SIG-M5 treated with dmso at 0.1 percent for 504 hours (cell line): ENCODE measurements at regions not wholly inside any gene's neighbourhood (a gene's known extent, or its start where the extent isn't known, plus 50 kb on each side); places are given as distances from the start of the nearest gene placed in this dataset.

Source experiments
- DNase-seq: peaks from one replicate; lab custom pipeline; 2025; ENCODE audit not compliant: unreplicated experiment; lab: John Stamatoyannopoulos, UW

GRCh38 chr4:116449764-116450163 is 635.6 kb downstream of the TRAM1L1 start:
- DNase-seq: no peak

GRCh38 chr4:116444117-116444516 is 641.3 kb downstream of the TRAM1L1 start:
- no peak for DNase-seq

- DNase-seq: no peak
Observed at GRCh38 chr4:116438981-116439729, 646.2 kb downstream of the TRAM1L1 start.

GRCh38 chr4:116438417-116438816 is 647.0 kb downstream of the TRAM1L1 start:
- DNase-seq: no peak

- DNase-seq: no peak
Observed at GRCh38 chr4:116427666-116428065, 657.7 kb downstream of the TRAM1L1 start.

GRCh38 chr4:116413222-116413621 is 672.2 kb downstream of the TRAM1L1 start:
- DNase-seq: peak; percentile 45

GRCh38 chr4:116401293-116401692 is 684.1 kb downstream of the TRAM1L1 start:
- DNase-seq: no peak

GRCh38 chr4:116400480-116400879 is 684.9 kb downstream of the TRAM1L1 start:
- DNase-seq: peak; percentile 32

- DNase-seq: no peak
Observed at GRCh38 chr4:116397714-116398113, 687.7 kb downstream of the TRAM1L1 start.

GRCh38 chr4:116397291-116397690 is 688.1 kb downstream of the TRAM1L1 start:
- no peak for DNase-seq

GRCh38 chr4:116395408-116395807 is 690.0 kb downstream of the TRAM1L1 start:
- DNase-seq: no peak

GRCh38 chr4:116391020-116391419 is 694.4 kb downstream of the TRAM1L1 start:
- DNase-seq: no peak

- DNase-seq: no peak
Observed at GRCh38 chr4:116389139-116389538, 696.2 kb downstream of the TRAM1L1 start.

- no peak for DNase-seq
Observed at GRCh38 chr4:116387937-116388474, 697.4 kb downstream of the TRAM1L1 start.

GRCh38 chr4:116386856-116387255 is 698.5 kb downstream of the TRAM1L1 start:
- no peak for DNase-seq

GRCh38 chr4:116385583-116385982 is 699.8 kb downstream of the TRAM1L1 start:
- DNase-seq: no peak

GRCh38 chr4:116374815-116375214 is 710.6 kb downstream of the TRAM1L1 start:
- no peak for DNase-seq

GRCh38 chr4:116362583-116362982 is 722.8 kb downstream of the TRAM1L1 start:
- DNase-seq: no peak

GRCh38 chr4:116361790-116362189 is 723.6 kb downstream of the TRAM1L1 start:
- DNase-seq: peak; percentile 1

- DNase-seq: peak; percentile 71
Observed at GRCh38 chr4:116358633-116359222, 726.6 kb downstream of the TRAM1L1 start.

- DNase-seq: peak; percentile 1
Observed at GRCh38 chr4:116357758-116358157, 727.6 kb downstream of the TRAM1L1 start.

GRCh38 chr4:116346750-116347149 is 738.6 kb downstream of the TRAM1L1 start:
- DNase-seq: no peak
